GM20431 (cell line): ENCODE measurements at regions not wholly inside any gene's neighbourhood (a gene's known extent, or its start where the extent isn't known, plus 50 kb on each side); places are given as distances from the start of the nearest gene placed in this dataset.

Source experiments
- in situ Hi-C: fragments of 300-500 bp; cut with MseI, MboI; formaldehyde crosslinking; loops from one replicate; pipeline ENCODE4 v1.15.0; 2020; ENCODE audit warnings: low sequenced_read_pairs; ENCODE audit not compliant: unreplicated experiment

DNA sequence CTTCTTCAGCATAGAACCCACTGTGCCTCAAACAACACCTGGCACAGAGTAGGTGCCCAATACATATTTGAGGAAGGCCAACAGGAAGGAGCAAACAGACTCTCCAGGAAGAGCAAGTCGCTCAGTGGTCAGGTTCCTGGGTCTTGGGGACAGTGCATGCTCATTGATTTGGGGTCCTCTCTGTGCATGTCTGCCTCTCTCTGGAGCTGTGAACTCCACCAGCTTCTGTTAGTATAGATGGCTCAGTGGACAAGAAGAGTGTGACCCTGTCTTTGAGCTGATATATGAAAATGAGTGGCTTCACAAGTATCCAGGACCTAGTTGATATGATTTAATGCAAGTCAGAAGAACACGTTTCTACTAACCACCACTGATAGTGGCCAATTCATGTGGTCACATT, 98.7 kb downstream of the KCTD15 start:
- in situ Hi-C loops, result no loop called here

DNA sequence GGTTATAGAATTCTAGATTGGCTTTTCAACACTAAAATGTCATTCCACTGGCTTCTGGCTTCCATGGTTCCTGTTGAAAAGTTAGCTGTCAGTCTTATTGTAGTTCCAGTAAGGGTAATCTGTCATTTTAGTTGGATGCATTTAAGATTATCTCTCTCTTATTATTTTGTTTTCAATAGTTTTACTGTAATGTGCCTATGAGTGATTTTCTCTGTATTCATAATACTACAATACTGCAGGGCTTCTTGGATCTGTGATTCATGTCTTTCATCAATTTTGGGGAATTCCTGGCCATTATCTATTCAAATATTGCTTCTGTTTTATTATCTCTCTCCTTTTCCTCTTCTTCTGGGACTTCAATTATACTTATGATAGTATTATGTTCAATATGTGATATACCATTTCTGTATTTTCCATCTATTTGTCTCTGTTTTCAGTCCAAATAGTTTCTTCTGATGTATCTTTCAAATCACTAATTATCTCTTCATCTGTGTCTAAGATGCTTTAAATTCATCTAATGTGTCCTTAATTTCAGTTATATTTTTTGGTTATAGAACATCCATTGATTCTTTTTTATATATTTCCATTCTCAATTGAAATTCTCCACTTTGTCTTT, 101.5 kb downstream of the KCTD15 start:
- in situ Hi-C loops, result no loop called here

DNA sequence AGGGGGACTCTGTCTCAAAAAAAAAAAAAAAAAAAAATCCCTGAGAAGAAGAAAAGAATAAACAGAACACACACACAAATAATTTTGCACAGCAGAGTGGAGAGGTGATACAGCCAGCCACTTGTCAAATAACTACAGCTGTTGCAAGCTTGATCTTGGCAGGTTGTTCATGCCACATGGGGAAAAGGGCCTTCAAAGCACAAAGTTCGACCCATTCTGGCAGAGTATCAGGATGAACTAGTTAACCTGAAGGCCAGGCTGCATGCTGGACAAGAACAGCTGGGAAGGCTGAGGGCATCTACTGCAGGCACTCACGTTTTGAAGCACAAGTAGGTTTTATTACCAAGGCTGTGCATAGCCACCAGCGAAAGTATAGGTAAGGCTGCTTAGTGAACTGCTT, 104.1 kb downstream of the KCTD15 start:
- in situ Hi-C loops, result no loop called here

DNA sequence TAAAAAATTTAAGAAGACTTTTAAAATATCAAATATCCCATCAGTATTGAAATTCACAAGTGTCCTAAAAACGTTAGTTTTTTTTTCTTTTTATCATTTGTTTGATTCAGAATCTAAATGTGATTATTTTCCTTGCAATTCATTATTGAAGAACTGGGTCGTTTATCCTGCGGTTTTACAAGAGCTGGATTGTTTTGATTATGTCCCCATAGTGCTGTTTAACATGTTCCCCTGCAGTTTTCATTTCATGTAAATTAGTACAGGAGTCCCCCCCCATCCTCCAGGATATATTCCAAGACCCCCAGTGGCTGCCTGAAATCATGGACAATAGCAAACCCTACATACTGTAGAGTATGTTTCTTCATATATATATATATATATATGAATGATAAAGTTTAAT, 105.7 kb downstream of the KCTD15 start:
- in situ Hi-C loops, result no loop called here

DNA sequence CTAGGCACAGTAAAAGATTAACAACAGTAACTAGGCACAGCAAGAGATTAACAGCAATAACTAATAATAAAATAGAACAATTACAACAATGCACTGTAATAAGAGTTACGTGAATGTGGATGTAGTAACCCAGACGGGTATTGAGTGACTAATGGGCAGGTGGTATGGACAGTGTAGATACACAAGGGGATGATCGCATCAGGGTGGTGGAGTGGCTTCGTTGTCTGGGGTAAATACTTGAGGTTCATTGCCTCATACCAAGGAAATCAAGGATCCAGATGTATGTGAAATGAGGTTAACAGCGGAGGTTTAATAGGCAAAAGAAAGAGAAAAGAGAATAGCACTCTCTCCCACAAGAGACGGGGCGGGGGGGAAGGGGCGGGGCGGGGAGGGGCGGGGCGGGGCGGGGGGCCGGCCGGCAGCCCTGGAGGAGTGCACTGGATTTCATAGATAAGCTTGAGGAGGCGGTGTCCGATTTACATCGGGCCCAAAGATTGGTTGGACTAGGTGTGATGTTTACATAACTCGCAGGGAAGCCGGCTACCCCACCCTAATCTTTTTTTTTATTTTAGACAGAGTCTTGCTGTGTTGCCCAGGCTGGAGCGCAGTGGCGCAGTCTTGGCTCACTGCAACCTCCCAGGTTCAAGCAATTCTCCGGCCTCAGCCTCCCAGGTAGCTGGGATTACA, 106.3 kb downstream of the KCTD15 start:
- in situ Hi-C loops, result no loop called here

DNA sequence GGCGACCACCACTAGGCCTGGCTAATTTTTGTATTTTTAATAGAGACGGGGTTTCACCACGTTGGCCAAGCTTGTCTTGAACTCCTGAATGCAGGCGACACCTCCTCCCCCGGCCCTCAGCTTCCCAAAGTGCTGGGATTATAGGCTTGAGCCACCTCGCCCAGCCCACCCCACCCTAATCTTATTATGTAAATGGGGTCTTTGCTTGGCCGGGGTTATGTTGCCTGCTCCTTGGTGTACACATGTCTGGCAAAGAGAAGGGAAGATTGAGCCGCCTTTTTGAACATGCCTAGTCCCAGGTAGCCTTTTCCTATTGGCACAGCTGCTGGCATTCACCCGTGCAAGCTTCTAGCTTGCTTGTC, 106.8 kb downstream of the KCTD15 start:
- in situ Hi-C loops, result no loop called here

DNA sequence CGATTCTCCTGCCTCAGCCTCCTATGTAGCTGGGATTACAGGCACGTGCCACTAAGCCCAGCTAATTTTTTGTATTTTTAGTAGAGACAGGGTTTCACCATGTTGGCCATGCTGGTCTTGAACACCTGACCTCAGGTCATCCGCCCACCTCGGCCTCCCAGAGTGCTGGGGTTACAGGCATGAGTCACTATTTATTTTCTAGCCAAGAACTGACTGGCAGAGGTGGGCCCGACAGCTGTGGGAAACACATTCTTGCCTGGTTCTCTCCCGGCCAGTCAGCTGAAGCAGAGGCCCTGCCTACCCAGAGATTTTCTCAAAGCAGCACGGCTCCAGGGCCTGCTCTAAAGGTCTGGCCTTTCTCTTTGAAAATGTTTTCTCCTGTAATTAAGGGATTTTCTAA, 108.0 kb downstream of the KCTD15 start:
- in situ Hi-C loops, result no loop called here

DNA sequence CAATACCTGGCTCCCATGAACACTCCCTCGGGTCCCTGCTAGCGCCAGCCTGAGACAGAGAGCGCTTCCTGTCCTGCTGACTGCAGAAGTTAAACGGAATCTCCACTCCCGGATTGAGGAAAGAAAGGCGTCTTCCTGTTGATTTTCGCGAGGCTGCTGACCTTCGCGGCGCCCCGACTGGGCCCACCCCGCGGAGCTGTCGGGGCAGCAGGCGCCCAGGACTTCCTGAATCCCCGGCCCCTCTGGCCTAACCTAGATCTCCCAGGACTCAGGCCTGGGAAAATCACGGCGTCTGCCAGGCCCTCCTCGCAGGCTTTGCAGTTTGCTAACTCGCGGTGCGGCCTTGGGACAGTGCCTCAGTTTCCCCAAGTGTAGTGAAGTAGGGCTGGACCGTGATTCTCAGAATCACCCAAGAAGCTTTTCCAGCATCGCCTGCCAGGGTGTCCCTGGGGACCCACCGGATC, 108.8 kb downstream of the KCTD15 start:
- in situ Hi-C loops, result no loop called here

DNA sequence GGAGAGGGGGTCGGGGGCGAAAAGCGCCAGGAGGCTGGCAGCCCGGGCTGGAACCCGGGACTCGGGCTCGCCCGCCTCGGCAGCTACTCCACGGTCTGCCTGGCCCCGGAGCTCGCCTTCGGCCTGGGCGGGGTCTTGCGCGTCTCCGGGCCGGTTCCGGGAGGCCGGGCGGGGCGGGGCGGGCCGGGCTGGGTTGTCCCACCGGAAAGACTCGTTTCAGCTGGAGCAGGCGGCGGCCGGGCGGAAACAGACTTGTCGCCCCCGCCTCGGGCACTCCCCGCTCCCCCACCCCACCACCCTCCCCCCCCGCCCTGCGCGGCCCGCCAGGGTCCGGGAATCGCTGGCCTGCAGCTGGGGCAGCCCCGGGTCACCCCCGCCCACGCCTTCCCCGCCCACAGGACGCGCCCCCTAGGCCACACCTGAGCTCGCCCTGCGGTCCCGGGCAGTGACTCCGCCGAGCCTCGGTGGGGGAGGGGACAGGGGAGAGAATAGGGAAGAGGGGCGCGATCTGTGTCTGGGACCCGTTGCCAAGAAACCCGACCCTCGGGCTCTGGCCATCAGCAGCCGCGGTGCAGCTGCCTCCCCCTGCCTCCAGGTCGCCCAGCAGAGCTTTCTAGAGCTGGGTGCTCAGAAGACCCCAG, 109.4 kb downstream of the KCTD15 start:
- in situ Hi-C loops, result no loop called here

DNA sequence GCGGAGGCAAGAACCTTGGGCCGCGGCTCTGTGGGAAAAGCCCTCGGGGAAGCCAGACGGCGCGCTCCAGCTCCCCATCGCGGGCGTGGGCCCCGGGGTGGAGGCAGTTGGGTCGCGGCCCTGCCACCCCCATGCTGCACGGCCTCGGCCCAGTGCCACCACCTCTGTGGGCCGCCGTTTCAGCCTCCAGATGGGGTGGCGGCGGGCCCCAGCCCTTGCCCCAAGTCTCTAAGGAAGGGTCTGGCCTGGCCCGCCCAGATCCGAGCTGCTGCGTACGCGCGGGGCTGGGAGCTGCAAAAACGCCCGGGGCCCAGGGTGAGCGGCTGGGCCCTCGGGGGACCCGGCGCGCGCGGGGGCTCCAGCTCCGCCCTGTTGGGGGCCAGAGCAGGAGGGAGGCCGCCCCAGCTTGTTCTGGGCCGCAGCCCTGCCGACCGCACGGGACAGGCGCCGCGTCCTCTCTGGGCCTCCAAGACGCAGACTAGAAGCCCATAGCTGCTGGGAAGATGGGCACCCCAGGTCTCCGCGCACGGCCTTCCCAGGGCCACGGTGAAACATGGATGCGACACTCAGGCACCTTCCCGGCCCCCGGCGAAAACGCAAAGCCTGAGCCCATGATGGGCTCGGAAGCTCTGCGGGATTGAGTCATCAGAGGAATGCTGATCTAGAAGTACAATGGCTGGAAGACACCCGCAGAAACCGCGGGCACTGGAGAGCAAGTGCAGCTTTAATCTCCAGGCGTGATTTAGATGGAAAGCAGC, 110.1 kb downstream of the KCTD15 start:
- in situ Hi-C loops, result no loop called here

DNA sequence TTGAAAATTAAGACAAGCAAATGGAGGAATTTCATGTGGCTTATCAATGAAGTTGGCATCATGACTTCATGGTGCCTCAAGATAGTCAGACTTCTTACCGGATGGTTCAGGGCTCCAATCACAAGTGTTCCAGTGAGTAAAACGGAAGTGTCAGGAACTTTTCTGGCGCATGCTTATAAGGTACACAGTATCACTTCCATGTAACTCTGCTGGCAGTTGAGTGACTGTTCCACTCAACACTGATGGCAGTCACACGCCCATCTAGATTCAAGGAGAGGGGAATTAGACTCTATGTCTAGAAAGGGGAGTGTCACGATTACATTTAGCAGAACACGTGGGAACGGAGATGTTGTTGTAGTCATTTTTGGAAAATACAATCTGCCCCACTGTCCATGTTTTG, 114.3 kb downstream of the KCTD15 start:
- in situ Hi-C loops, result no loop called here

DNA sequence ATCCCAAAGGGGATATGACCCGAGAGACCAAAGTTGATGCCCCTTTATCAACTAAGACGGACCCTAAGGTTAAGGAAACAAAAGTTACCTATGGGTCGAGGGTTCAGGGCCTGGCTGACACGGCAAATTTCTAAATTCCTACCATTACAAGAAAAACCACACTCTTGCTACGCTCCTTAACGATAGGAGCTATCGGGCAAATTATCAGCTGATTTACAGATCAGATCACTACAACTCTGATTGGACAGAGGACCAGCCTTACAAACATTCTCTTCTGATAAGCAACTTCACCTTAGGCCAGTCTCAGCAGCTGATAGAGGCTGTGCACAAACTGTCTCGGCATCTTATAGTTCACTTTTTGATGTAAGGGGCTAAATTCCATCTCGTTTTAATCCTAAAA, 117.9 kb downstream of the KCTD15 start:
- in situ Hi-C loops, result no loop called here

DNA sequence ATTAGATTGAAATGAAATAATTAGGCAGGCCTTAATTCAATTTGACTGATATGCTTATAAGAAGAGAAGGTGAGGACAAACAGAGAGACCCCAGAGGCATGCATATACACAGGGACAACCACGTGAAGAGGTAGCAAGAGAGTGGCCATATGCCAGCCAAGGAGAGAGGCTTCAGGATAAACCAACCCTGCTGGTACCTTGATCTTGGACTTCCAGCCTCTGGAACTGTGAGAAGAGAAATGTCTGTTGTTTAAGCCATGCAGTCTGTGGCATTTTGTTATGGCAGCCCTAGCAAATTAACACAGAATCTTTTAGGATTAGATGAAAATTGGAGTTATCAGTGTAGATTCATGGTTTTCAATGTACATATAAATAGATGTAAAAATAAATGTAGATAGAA, 120.1 kb downstream of the KCTD15 start:
- in situ Hi-C loops, result no loop called here

DNA sequence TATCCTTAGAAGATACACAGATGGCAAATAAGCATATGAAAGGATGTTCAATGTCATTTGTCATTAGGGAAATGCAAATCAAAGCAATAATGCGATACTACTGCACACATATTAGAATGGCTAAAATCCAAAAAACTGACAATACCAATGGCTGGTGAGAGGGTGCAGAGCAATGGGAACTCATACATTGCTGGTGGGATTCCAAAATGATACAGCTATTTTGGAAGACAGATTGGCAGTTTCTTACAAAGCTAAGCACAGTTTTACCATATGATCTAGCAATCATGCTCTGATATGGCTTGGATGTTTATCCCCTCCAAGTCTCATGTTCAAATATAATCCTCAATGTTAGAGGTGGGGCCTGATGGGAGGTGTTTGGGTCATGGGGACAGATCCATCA, 122.6 kb downstream of the KCTD15 start:
- in situ Hi-C loops, result no loop called here

DNA sequence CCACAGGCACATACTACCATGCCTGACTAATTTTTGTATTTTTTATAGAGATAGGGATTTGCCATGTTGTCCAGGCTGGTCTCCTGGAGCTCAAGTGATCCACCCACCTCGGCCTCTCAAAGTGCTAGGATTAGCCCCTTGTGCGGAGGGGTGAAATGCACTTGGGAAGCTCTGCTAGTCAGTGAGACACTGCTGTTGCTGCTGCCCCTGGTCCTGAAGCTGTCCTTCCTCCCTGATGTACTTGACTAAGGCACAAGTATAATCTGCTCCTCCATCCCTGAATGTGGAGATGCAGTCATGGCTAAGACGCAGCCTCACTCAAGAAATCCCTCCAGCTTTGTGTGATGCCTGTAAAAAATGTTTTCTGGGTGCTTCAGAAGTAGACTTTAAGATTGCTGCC, 124.5 kb downstream of the KCTD15 start:
- in situ Hi-C loops, result no loop called here

DNA sequence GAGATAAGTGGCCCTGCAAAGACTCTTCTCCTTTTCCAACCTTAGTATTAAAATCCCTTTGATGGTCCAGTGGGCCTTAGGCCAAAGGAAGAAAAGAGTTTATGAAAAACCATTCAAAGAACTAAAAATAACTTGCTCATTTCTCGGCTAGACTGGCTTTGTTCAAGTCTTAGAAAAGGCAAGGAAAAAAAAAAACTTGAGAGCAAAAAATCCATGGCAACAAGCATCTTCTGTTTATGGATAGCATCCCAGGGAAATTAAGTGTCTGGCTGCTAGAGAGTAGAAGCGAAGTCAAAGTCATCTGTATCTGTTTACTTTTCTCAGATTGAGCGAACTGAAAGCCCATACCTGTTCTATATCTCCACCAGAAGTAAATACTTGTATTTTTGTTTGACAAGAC, 129.6 kb downstream of the KCTD15 start:
- in situ Hi-C loops, result no loop called here

DNA sequence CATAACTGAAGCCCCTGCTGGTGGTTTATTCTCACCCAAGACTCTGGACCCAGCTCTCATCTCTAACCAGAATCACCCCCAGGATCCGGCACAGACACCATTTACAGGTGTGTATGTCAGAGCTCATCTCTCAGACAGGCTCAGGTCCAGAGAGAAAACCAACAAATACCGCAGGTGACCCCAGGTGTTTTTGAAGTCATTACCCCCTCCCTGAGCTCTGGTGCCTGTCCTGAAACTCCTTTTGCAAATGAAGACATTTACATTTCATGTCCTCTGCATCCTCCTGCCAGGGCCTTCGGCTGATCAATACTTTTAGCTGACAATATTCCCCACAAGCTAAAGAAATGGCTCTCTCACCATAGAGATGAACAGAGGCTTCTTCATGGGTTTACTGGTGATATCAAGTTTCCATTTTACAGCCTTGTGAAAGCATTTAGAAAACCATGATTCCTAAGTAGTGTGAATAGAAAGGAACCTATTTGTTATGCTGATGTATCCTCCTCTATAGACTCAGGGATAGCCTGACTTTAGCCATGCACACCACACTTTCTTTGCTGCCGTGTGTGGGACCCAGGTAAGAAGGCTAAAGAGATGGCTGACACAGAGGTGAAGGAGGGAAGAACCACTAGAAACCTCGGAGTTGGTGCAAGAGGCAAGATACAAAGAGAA, 131.3 kb downstream of the KCTD15 start:
- in situ Hi-C loops, result no loop called here

DNA sequence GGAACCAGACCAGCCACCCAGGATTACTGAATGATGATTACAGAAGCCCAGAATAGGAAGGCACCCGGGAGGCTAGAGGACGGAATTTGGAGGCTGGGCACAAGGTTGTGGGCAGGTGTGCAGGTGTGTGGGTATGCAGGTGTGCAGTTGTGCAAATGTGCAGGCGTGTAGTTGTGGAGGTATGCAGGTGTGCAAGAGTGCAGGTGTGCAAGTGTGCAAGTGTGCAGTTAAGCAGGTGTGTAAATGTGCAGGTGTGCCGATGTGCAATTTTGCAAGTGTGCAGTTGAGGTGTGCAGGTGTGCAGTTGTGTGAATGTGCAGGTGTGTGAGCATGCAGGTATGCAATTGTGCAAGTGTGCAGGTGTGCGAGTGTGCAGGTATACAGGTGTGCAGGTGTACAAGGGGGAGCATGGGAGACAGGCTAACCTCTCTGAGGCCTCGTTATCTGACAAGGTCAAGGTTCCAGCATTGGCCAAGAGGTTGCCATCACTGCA, 131.8 kb downstream of the KCTD15 start:
- in situ Hi-C loops, result no loop called here

DNA sequence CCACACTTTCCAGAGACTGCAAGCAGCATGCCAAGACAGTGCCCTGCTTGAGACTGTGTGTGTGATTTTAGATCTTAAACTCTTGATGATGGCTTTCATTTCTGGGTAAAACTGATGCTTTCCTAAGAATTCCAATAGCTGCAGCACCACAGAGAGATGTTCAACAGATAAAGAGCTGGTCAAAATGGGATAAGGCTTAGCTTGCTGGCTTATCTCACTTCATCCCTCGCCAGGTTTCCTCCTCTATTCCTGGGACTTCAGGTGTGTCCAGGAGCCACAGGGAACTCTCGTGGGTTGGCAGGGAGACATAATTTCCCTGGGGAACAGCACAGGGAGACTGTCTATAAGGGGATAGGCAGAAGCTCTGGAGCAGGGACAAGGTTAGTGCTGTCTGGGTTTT, 137.3 kb downstream of the KCTD15 start:
- in situ Hi-C loops, result no loop called here

DNA sequence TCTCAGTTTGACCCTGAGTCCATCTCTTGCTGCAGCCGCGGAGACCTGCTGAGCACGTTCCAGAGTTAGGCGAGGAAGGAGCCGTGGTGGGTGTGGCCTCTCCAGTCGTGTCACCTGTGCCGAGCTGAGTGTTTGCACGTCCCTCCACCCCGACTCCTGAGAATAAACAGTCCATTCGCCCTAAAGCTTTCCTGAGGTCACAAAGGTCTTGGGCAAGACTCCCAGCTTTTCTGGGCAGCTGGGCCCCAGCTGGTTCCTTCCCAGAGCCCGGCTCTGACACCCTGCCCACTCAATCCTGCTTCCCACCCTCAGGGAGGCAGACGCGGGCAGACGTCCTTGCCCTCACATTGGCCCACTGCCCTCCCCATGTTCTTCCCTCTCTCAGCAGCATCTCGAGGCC, 142.2 kb downstream of the KCTD15 start:
- in situ Hi-C loops, result no loop called here
